Mammary epithelial cell (primary cell): ENCODE measurements at regions not wholly inside any gene's neighbourhood (a gene's known extent, or its start where the extent isn't known, plus 50 kb on each side); places are given as distances from the start of the nearest gene placed in this dataset.

ENCODE experiments used
- EZH2 ChIP-seq: IDR thresholded peaks from 2 replicates; pipeline ENCODE4 v1.6.1; 2012; ENCODE audit warnings: low read length, inconsistent platforms, borderline replicate concordance
- TF ChIP-seq, protein P1 (sequence below), 2 donors: IDR thresholded peaks in 1 of 2; conservative IDR thresholded peaks in 1 of 2; 2 replicates each; pipeline ENCODE4 v1.5.1; 2011 to 2012; ENCODE audit warnings: inconsistent platforms in 2 of 2, low read length in 2 of 2, mild to moderate bottlenecking in 2 of 2, control low read depth in 1 of 2, low read depth in 1 of 2; ENCODE audit not compliant: insufficient read depth in 1 of 2; ENCODE audit errors: extremely low read depth in 1 of 2

DNA sequence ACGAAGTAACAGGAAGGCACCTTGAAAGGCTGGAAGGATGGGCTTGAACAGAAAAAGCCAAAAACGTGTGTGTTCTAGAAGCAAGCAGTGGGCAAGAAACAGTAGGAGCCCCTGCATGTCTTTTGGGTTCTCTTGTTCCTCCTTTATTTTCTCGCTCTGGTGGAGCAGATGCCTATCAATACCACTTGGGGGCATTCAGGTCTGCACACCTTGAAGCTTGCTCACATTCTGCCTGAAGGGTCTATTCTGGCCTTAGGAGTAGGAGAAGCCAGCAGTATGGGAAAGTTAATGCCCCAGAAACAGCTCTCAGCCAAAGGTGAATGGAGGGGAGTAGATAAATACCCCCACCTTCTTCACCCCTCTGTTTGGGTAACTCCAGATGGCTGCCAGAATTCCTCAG is 204.5 kb downstream of the TXNL1 start:
- TF ChIP-seq, protein P1, sequence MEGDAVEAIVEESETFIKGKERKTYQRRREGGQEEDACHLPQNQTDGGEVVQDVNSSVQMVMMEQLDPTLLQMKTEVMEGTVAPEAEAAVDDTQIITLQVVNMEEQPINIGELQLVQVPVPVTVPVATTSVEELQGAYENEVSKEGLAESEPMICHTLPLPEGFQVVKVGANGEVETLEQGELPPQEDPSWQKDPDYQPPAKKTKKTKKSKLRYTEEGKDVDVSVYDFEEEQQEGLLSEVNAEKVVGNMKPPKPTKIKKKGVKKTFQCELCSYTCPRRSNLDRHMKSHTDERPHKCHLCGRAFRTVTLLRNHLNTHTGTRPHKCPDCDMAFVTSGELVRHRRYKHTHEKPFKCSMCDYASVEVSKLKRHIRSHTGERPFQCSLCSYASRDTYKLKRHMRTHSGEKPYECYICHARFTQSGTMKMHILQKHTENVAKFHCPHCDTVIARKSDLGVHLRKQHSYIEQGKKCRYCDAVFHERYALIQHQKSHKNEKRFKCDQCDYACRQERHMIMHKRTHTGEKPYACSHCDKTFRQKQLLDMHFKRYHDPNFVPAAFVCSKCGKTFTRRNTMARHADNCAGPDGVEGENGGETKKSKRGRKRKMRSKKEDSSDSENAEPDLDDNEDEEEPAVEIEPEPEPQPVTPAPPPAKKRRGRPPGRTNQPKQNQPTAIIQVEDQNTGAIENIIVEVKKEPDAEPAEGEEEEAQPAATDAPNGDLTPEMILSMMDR (conservative IDR thresholded peaks at IDR 0.05 in 1 of 2, IDR thresholded peaks at IDR 0.05 in 1 of 2; ENCODE audit: extremely low read depth in 1 of 2, insufficient read depth in 1 of 2, low read depth in 1 of 2, low read length in 2 of 2) = no peak
- no peak for TF ChIP-seq EZH2
